ENCODE measurements at regions not wholly inside any gene's neighbourhood (a gene's known extent, or its start where the extent isn't known, plus 50 kb on each side); places are given as distances from the start of the nearest gene placed in this dataset.
A peak's percentile ranks its signal among the peaks of the same experiment; 100 is the strongest.

DNA sequence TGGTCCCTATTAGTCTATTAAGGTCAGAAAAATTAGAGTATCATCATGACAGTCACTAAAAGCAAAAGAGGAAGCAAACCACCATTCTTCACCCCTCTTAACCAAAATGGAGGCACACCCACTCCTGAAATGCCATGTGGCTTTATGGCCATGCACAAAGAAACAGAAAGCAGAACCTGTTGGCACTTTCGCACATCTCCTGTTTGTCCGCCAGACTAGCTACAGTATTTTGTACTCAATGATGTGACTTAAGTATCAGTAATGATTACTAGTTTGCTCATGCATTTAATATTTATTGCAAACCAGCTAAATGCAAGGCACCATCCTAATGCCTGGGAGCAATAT is 70.2 kb upstream of the GNAO1 start:
- peak in 3 of 14 experiments; percentile 4 to 14 (median 10) for DNase-seq
- Histone ChIP-seq H3K4me1 (ENCODE audit: insufficient read depth, low read length) (no peaks in the 10 kb centered on the region), H3K9me3 (ENCODE audit: control insufficient read depth in 1 of 2, insufficient read depth in 1 of 2, low read length in 2 of 2) (no peaks in the 10 kb centered on the region), H3K36me3 (ENCODE audit: insufficient read depth, low read length) (no peaks in the 10 kb centered on the region), H3K27me3 (ENCODE audit: control insufficient read depth in 1 of 2, insufficient read depth in 2 of 2, low read length in 2 of 2) (no peaks in the 10 kb centered on the region), H3K27ac (ENCODE audit: low read depth in 1 of 2, low read length in 2 of 2) (no peak overlapping the region), H3K4me3 (ENCODE audit: low read length) (no peak overlapping the region)
- no peaks in the 10 kb centered on the region for H3K36me3 Mint-ChIP-seq (ENCODE audit: low read depth)
- TF ChIP-seq CTCF (IDR thresholded peaks at IDR 0.05) = no peak
- intact Hi-C loops (cut with DNase I, micrococcal nuclease) = no loop called here
- POLR2A ChIA-PET = no interaction called here
- ATAC-seq (ENCODE audit: poor library complexity) = no peak
- H3K4me1 Mint-ChIP-seq (ENCODE audit: low read depth) = no peaks in the 10 kb centered on the region
- H3K4me3 Mint-ChIP-seq = no peak overlapping the region
- H3K27me3 Mint-ChIP-seq = peaks cover 20% of the 10 kb centered on the region
- H3K27ac Mint-ChIP-seq = no peak overlapping the region
- H3K9me3 Mint-ChIP-seq = no peaks in the 10 kb centered on the region
- CTCF ChIA-PET = interaction anchor here (1.4 kb wide), 1 partner anchor 19 kb away, joined by 3 read pairs; no protein-coding TSS in a partner anchor

DNA sequence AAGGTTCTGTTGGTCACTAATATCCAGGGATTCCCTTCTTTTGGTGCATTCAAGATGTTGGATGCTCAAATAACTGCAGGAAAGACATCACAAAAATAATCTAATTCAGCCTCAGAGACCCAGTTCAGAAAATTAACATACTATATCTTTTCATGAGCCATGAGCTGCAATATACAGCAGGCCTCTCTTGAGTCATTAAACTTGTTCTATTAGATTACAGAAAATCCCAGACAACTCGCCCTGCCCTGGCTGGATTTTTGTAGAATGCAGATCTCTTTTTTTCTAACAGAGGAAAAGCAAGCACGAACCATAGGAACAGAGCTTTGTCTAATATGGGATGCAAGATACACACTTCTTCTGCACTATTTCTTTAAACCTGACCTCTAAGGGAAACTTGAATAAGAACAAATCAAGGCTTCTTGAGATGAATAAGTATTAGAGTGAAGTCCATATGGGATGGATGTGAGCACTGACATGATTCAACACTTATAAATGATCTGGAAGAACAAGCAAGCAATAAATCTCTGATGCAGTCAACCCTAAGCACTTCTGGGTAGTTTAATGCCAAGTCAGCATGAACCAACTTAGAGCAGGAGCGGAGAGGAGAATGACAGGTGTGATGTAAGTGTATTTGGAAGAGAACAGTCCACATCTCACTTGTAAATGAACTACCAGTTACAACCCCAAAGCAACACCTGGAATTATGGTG is 70.7 kb upstream of the GNAO1 start:
- Mint-ChIP-seq H3K27me3 (peaks cover 15% of the 10 kb centered on the region), H3K4me3 (no peak overlapping the region), H3K4me1 (ENCODE audit: low read depth) (no peaks in the 10 kb centered on the region), H3K27ac (no peak overlapping the region), H3K36me3 (ENCODE audit: low read depth) (no peaks in the 10 kb centered on the region), H3K9me3 (no peaks in the 10 kb centered on the region)
- ATAC-seq (ENCODE audit: poor library complexity) = no peak
- H3K4me1 ChIP-seq (ENCODE audit: insufficient read depth, low read length) = no peaks in the 10 kb centered on the region
- intact Hi-C loops (cut with DNase I, micrococcal nuclease) = no loop called here
- H3K9me3 ChIP-seq (ENCODE audit: control insufficient read depth in 1 of 2, insufficient read depth in 1 of 2, low read length in 2 of 2) = no peaks in the 10 kb centered on the region
- H3K36me3 ChIP-seq (ENCODE audit: insufficient read depth, low read length) = no peaks in the 10 kb centered on the region
- no peak for TF ChIP-seq CTCF (IDR thresholded peaks at IDR 0.05)
- ChIA-PET CTCF (interaction anchor here (1.4 kb wide), 1 partner anchor 18 kb away, joined by 3 read pairs; no protein-coding TSS in a partner anchor), POLR2A (no interaction called here)
- no peak overlapping the region for H3K27ac ChIP-seq (ENCODE audit: low read depth in 1 of 2, low read length in 2 of 2)
- no peak overlapping the region for H3K4me3 ChIP-seq (ENCODE audit: low read length)
- no peaks in the 10 kb centered on the region for H3K27me3 ChIP-seq (ENCODE audit: control insufficient read depth in 1 of 2, insufficient read depth in 2 of 2, low read length in 2 of 2)
- no peak for DNase-seq

GRCh38 chr16:56119133-56119532 is 72.2 kb upstream of the GNAO1 start:
- no peak overlapping the region for H3K4me3 Mint-ChIP-seq
- no peaks in the 10 kb centered on the region for H3K27me3 ChIP-seq (ENCODE audit: control insufficient read depth in 1 of 2, insufficient read depth in 2 of 2, low read length in 2 of 2)
- H3K27ac ChIP-seq (ENCODE audit: low read depth in 1 of 2, low read length in 2 of 2) = no peak overlapping the region
- peaks cover 4% of the 10 kb centered on the region for H3K27me3 Mint-ChIP-seq
- intact Hi-C loops (cut with DNase I, micrococcal nuclease) = no loop called here
- H3K4me1 ChIP-seq (ENCODE audit: insufficient read depth, low read length) = no peaks in the 10 kb centered on the region
- H3K9me3 Mint-ChIP-seq = no peaks in the 10 kb centered on the region
- no peaks in the 10 kb centered on the region for H3K36me3 Mint-ChIP-seq (ENCODE audit: low read depth)
- H3K9me3 ChIP-seq (ENCODE audit: control insufficient read depth in 1 of 2, insufficient read depth in 1 of 2, low read length in 2 of 2) = no peaks in the 10 kb centered on the region
- no peak overlapping the region for H3K27ac Mint-ChIP-seq
- no peak for ATAC-seq (ENCODE audit: poor library complexity)
- no peak for TF ChIP-seq CTCF (IDR thresholded peaks at IDR 0.05)
- H3K4me3 ChIP-seq (ENCODE audit: low read length) = no peak overlapping the region
- POLR2A ChIA-PET = no interaction called here
- H3K4me1 Mint-ChIP-seq (ENCODE audit: low read depth) = no peaks in the 10 kb centered on the region
- CTCF ChIA-PET = no interaction called here
- DNase-seq = peak in 3 of 14 experiments; percentile 10 to 21 (median 17)
- no peaks in the 10 kb centered on the region for H3K36me3 ChIP-seq (ENCODE audit: insufficient read depth, low read length)

Measured in CD4-positive, alpha-beta T cell (primary cell).